ENCODE measurements at regions not wholly inside any gene's neighbourhood (a gene's known extent, or its start where the extent isn't known, plus 50 kb on each side); places are given as distances from the start of the nearest gene placed in this dataset.

DNA sequence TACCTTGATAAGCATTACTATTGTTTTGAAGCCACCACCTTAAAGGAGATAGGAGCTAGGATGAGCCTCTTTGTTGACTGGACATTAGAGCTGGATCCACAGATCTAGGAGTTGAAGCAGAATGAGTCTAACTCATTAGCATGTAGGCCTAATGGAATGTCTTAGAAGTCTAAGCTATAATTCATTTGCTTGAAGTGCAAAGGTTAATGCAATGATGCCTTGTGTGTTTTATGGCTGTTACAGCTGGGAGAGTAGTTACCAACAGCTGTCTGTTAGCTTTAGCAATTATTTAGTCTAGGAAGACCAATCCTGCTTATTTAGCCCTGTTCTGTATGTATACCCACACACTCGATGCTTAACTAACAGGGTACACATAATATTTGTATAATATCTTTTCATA is 419.3 kb downstream of the TUSC7 start:
- ChIA-PET POLR2A (no interaction called here), CTCF (interaction anchor here (1.2 kb wide), 1 partner anchor 10 kb away, joined by 3 read pairs; no protein-coding TSS in a partner anchor)
- TF ChIP-seq, protein P1, sequence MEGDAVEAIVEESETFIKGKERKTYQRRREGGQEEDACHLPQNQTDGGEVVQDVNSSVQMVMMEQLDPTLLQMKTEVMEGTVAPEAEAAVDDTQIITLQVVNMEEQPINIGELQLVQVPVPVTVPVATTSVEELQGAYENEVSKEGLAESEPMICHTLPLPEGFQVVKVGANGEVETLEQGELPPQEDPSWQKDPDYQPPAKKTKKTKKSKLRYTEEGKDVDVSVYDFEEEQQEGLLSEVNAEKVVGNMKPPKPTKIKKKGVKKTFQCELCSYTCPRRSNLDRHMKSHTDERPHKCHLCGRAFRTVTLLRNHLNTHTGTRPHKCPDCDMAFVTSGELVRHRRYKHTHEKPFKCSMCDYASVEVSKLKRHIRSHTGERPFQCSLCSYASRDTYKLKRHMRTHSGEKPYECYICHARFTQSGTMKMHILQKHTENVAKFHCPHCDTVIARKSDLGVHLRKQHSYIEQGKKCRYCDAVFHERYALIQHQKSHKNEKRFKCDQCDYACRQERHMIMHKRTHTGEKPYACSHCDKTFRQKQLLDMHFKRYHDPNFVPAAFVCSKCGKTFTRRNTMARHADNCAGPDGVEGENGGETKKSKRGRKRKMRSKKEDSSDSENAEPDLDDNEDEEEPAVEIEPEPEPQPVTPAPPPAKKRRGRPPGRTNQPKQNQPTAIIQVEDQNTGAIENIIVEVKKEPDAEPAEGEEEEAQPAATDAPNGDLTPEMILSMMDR (IDR thresholded peaks at IDR 0.05; ENCODE audit: control extremely low read depth, extremely low read depth, low read depth, missing control alignments), result no peak
- DNase-seq (ENCODE audit: extremely low spot score), result no peak

- CTCF ChIA-PET, result interaction anchor here (1.2 kb wide), 1 partner anchor 9 kb away, joined by 3 read pairs; no protein-coding TSS in a partner anchor
- TF ChIP-seq, protein P1 (IDR thresholded peaks at IDR 0.05; ENCODE audit: control extremely low read depth, extremely low read depth, low read depth, missing control alignments), result no peak
- POLR2A ChIA-PET, result no interaction called here
Observed at GRCh38 chr3:117129516-117129915, 419.9 kb downstream of the TUSC7 start.

DNA sequence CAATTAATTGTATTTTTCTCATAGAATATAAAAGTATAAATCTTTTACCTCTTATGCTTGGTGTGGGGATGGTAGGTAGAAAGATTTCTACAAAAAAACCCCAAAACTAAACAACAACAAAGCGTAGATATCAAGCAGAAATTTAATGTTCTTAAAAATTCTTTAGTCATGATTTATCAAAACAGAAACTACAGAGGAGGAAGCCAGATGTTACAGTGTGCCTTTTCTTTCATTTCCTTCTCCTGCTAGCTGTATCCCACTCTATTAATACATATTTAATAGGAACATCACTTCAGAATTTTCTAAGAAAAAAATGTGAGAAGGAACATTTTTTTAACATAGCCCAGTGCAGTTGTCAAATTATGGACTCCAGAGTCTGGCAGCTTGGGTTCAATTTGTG is 420.6 kb downstream of the TUSC7 start:
- ChIA-PET CTCF (interaction anchor here (1.1 kb wide), 1 partner anchor 13 kb away, joined by 3 read pairs; no protein-coding TSS in a partner anchor), POLR2A (no interaction called here)
- TF ChIP-seq, protein P1 (IDR thresholded peaks at IDR 0.05; ENCODE audit: control extremely low read depth, extremely low read depth, low read depth, missing control alignments), result no peak
- DNase-seq (ENCODE audit: extremely low spot score), result no peak

More at GRCh38 chr3:117129516-117129915, 419.9 kb downstream of the TUSC7 start:
- no peak for DNase-seq (ENCODE audit: extremely low spot score)

DNA sequence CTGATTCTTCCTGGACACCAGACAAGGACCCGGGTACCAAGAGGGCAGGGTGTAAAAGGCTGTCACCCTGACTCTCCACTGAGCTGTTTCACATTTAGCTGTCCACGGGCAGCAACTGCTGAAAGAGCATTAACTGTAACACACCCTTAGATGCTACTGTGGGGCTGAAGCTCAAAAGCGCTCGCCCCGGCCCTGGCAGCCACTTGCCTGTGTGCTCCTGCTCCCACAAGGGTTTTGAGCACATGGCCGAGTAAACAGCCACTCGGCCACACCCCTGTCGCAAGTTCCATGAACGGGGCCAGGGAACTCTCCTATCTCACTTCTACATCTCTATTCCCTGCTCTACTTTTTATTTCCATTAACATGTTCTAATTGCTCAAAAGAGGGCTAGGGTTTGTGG is 421.7 kb downstream of the TUSC7 start:
- POLR2A ChIA-PET, result no interaction called here
- TF ChIP-seq, protein P1 (IDR thresholded peaks at IDR 0.05; ENCODE audit: control extremely low read depth, extremely low read depth, low read depth, missing control alignments), result no peak
- CTCF ChIA-PET, result no interaction called here
- DNase-seq (ENCODE audit: extremely low spot score), result no peak

- ChIA-PET CTCF (no interaction called here), POLR2A (no interaction called here)
- TF ChIP-seq, protein P1 (IDR thresholded peaks at IDR 0.05; ENCODE audit: control extremely low read depth, extremely low read depth, low read depth, missing control alignments), result no peak
- no peak for DNase-seq (ENCODE audit: extremely low spot score)
Observed at GRCh38 chr3:117133066-117133465, 423.5 kb downstream of the TUSC7 start.

DNA sequence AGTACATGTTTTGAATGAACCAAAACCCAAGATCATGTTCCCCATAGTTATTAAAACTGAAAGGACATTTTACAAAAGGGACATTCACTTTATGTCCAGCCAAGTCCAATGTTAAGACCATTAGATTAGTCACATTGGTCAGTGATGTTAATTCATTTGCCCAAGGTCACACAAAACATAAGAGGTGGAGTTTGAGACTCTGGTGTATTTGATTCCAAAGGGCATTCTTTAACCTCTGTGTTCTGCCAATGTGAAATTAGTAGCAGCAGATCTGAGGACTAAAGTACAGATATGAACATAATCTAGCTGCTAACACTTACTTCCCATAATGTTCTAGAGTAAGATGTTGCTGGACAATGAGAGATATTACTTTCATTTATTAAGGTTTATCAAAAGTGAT is 425.6 kb downstream of the TUSC7 start:
- TF ChIP-seq, protein P1 (IDR thresholded peaks at IDR 0.05; ENCODE audit: control extremely low read depth, extremely low read depth, low read depth, missing control alignments), result no peak
- CTCF ChIA-PET, result interaction anchor here (1.2 to 1.3 kb wide), 2 partner anchors 10 to 14 kb away, joined by 3 to 4 read pairs; no protein-coding TSS in a partner anchor
- DNase-seq (ENCODE audit: extremely low spot score), result no peak
- POLR2A ChIA-PET, result no interaction called here
